Keratinocyte (primary cell): ENCODE measurements at regions not wholly inside any gene's neighbourhood (a gene's known extent, or its start where the extent isn't known, plus 50 kb on each side); places are given as distances from the start of the nearest gene placed in this dataset.

Experiments used
- EZH2 ChIP-seq: IDR thresholded peaks from one replicate; pipeline ENCODE4 v1.6.1; 2012; ENCODE audit warnings: inconsistent platforms, mild to moderate bottlenecking, low read length, moderate library complexity
- TF ChIP-seq, protein P1 (sequence below), 3 experiments: IDR thresholded peaks in 1 of 3; conservative IDR thresholded peaks in 1 of 3; optimal IDR thresholded peaks in 1 of 3; 2 replicates in 2 of 3; 3 replicates in 1 of 3; pipeline versions ENCODE3 to v1.5.1; 2011; ENCODE audit warnings: low read length in 3 of 3, mild to moderate bottlenecking in 3 of 3, moderate library complexity in 2 of 3, control low read depth in 1 of 3, inconsistent platforms in 1 of 3; ENCODE audit not compliant: insufficient read depth in 2 of 3; ENCODE audit errors: extremely low read depth in 1 of 3

DNA sequence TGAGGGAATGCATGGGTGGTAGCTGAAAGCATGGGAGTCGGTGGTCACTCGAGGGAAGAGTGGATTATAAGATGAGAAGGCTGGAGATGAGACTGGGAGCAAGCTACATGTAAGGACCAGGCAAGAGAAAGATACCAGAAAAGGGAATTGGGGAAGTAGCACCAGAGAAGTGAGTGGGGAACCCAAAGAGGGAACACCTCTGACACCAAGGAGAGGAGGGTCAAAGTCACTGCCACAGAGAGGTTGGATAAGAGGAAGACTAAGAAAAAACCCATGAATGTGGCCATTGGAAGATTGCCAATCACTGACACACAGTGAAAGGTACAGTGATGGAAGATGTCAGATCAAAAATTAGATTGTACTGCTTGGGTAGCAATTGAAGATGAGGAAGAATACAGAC lies 473.9 kb downstream of the BCL11A start:
- TF ChIP-seq, protein P1, sequence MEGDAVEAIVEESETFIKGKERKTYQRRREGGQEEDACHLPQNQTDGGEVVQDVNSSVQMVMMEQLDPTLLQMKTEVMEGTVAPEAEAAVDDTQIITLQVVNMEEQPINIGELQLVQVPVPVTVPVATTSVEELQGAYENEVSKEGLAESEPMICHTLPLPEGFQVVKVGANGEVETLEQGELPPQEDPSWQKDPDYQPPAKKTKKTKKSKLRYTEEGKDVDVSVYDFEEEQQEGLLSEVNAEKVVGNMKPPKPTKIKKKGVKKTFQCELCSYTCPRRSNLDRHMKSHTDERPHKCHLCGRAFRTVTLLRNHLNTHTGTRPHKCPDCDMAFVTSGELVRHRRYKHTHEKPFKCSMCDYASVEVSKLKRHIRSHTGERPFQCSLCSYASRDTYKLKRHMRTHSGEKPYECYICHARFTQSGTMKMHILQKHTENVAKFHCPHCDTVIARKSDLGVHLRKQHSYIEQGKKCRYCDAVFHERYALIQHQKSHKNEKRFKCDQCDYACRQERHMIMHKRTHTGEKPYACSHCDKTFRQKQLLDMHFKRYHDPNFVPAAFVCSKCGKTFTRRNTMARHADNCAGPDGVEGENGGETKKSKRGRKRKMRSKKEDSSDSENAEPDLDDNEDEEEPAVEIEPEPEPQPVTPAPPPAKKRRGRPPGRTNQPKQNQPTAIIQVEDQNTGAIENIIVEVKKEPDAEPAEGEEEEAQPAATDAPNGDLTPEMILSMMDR (optimal IDR thresholded peaks at IDR 0.05 in 1 of 3, IDR thresholded peaks at IDR 0.05 in 1 of 3, conservative IDR thresholded peaks at IDR 0.05 in 1 of 3; ENCODE audit: extremely low read depth in 1 of 3, insufficient read depth in 2 of 3, low read length in 3 of 3), result no peak
- TF ChIP-seq EZH2, result no peak
